Prostate gland (tissue), 2 donors: ENCODE measurements at regions not wholly inside any gene's neighbourhood (a gene's known extent, or its start where the extent isn't known, plus 50 kb on each side); places are given as distances from the start of the nearest gene placed in this dataset.

ENCODE experiments used
- CTCF ChIP-seq, 4 experiments: fragments of 200-600 bp in 2 of 4; fragments of 450-650 bp in 2 of 4; sonication (generic) in 2 of 4; IDR thresholded peaks; 1 replicate in 3 of 4; 2 replicates in 1 of 4; pipeline ENCODE4 v1.5.1; 2016 to 2019; ENCODE audit warnings: antibody characterized with exemption in 4 of 4, mild to moderate bottlenecking in 2 of 4, moderate library complexity in 2 of 4
- POLR2A ChIP-seq: fragments of 450-650 bp; IDR thresholded peaks from one replicate; pipeline ENCODE4 v1.6.1; 2016; ENCODE audit warnings: antibody characterized with exemption, mild to moderate bottlenecking

- no peak for TF ChIP-seq CTCF (IDR thresholded peaks at IDR 0.05)
- TF ChIP-seq POLR2A, result no peak
Measured at GRCh38 chr1:4062560-4062959, 162.5 kb upstream of the C1orf174 start.
